ENCODE measurements at regions not wholly inside any gene's neighbourhood (a gene's known extent, or its start where the extent isn't known, plus 50 kb on each side); places are given as distances from the start of the nearest gene placed in this dataset.

DNA sequence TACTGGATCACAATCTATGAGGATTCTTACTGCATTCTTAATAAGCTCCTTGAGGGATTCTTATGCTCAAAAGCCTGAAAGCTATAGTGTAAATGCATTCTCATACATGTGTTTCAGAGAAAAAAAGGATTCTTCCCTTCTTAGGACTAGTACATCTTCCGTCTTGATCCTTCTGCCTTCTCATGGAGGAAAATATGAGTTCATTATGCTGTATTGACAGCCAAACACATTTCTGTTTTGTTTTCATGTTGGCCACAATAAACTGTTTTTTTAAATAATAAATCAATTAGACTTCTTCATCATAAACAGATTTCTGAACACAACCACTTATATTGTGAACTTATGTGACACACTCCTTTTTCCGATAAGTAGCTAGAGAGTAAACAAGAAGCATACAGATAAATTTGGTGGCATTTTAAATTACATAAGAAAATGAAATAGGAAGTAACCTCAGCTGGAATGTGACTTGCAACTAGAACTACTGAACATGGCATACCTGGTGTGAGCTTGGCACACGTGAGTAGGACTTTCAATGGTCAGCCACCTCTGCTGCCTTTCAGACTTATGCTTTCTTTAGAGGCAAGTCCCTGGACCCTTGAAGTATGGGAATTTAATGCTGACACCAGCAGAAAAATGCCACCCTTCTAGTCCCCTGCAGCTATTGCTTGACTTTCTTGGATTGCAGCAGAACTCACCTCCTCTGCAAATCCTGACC lies 350.4 kb downstream of the BCKDHB start:
- TF ChIP-seq CTCF (tag by site-specific recombination; IDR thresholded peaks at IDR 0.05) (no peak), HOXA7 (CRISPR knock-in tag; IDR thresholded peaks at IDR 0.05; ENCODE audit: borderline replicate concordance) (no peak), SETDB1 (IDR thresholded peaks at IDR 0.05; ENCODE audit: insufficient read length, low read length) (no peak), ZNF423 (tag by site-specific recombination; IDR thresholded peaks at IDR 0.05) (no peak), ZNF133 (tag by site-specific recombination; IDR thresholded peaks at IDR 0.05) (no peak), PBX3 (CRISPR knock-in tag; IDR thresholded peaks at IDR 0.05) (no peak), ZNF76 (tag by site-specific recombination; IDR thresholded peaks at IDR 0.05; ENCODE audit: borderline replicate concordance, low read depth) (no peak), ZFP3 (tag by site-specific recombination; IDR thresholded peaks at IDR 0.05; ENCODE audit: low read depth) (no peak), ZXDB (tag by site-specific recombination; IDR thresholded peaks at IDR 0.05) (no peak)
- TF ChIP-seq, protein P1, sequence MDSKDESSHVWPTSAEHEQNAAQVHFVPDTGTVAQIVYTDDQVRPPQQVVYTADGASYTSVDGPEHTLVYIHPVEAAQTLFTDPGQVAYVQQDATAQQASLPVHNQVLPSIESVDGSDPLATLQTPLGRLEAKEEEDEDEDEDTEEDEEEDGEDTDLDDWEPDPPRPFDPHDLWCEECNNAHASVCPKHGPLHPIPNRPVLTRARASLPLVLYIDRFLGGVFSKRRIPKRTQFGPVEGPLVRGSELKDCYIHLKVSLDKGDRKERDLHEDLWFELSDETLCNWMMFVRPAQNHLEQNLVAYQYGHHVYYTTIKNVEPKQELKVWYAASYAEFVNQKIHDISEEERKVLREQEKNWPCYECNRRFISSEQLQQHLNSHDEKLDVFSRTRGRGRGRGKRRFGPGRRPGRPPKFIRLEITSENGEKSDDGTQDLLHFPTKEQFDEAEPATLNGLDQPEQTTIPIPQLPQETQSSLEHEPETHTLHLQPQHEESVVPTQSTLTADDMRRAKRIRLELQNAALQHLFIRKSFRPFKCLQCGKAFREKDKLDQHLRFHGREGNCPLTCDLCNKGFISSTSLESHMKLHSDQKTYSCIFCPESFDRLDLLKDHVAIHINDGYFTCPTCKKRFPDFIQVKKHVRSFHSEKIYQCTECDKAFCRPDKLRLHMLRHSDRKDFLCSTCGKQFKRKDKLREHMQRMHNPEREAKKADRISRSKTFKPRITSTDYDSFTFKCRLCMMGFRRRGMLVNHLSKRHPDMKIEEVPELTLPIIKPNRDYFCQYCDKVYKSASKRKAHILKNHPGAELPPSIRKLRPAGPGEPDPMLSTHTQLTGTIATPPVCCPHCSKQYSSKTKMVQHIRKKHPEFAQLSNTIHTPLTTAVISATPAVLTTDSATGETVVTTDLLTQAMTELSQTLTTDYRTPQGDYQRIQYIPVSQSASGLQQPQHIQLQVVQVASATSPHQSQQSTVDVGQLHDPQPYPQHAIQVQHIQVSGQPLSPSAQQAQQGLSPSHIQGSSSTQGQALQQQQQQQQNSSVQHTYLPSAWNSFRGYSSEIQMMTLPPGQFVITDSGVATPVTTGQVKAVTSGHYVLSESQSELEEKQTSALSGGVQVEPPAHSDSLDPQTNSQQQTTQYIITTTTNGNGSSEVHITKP (tag by site-specific recombination; IDR thresholded peaks at IDR 0.05), result no peak
- TF ChIP-seq, protein P2, sequence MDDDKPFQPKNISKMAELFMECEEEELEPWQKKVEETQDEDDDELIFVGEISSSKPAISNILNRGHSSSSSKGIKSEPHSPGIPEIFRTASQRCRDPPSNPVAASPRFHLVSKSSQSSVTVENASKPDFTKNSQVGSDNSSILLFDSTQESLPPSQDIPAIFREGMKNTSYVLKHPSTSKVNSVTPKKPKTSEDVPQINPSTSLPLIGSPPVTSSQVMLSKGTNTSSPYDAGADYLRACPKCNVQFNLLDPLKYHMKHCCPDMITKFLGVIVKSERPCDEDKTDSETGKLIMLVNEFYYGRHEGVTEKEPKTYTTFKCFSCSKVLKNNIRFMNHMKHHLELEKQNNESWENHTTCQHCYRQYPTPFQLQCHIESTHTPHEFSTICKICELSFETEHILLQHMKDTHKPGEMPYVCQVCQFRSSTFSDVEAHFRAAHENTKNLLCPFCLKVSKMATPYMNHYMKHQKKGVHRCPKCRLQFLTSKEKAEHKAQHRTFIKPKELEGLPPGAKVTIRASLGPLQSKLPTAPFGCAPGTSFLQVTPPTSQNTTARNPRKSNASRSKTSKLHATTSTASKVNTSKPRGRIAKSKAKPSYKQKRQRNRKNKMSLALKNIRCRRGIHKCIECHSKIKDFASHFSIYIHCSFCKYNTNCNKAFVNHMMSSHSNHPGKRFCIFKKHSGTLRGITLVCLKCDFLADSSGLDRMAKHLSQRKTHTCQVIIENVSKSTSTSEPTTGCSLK (tag by site-specific recombination; IDR thresholded peaks at IDR 0.05), result no peak
- TF ChIP-seq, protein P3, sequence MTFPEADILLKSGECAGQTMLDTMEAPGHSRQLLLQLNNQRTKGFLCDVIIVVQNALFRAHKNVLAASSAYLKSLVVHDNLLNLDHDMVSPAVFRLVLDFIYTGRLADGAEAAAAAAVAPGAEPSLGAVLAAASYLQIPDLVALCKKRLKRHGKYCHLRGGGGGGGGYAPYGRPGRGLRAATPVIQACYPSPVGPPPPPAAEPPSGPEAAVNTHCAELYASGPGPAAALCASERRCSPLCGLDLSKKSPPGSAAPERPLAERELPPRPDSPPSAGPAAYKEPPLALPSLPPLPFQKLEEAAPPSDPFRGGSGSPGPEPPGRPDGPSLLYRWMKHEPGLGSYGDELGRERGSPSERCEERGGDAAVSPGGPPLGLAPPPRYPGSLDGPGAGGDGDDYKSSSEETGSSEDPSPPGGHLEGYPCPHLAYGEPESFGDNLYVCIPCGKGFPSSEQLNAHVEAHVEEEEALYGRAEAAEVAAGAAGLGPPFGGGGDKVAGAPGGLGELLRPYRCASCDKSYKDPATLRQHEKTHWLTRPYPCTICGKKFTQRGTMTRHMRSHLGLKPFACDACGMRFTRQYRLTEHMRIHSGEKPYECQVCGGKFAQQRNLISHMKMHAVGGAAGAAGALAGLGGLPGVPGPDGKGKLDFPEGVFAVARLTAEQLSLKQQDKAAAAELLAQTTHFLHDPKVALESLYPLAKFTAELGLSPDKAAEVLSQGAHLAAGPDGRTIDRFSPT (tag by site-specific recombination; IDR thresholded peaks at IDR 0.05), result no peak
